K562 (cell line): ENCODE measurements at regions not wholly inside any gene's neighbourhood (a gene's known extent, or its start where the extent isn't known, plus 50 kb on each side); places are given as distances from the start of the nearest gene placed in this dataset.

Experiments used
- ATAC-seq: fragments of 200-7000 bp; cut with Tn5 transposase; 3 replicates; pipeline ENCODE4 v1.9.1; 2020; ENCODE audit warnings: moderate library complexity
- BruUV-seq: library from RNA; stranded (reverse); fragments of 400-500 nt; replicated peaks from 2 replicates; lab custom pipeline; 2021; lab: Mats Ljungman, UMichigan
- CTCF ChIA-PET: fragments of 300-600 bp; formaldehyde crosslinking; extraction: SDS; loops from one replicate; lab custom pipeline; 2021; ENCODE audit warnings: low intra/inter-chr PET ratio; lab: Yijun Ruan, JAX
- POLR2A ChIA-PET: fragments of 300-600, 350-650 bp; sonication (Branson Sonifier 250); formaldehyde crosslinking; extraction: SDS; loops from one replicate; lab custom pipeline; 2021; ENCODE audit warnings: antibody characterized with exemption, inconsistent platforms; lab: Yijun Ruan, JAX
- DNase-seq, 4 experiments: peaks; one replicate each; pipeline versions ENCODE4 v3.0.0 to v3.0.0-alpha.2; 2011 to 2018; ENCODE audit warnings: low spot score in 3 of 4, mixed read lengths in 3 of 4; ENCODE audit errors: extremely low read depth in 1 of 4
- FAIRE-seq: peaks from 2 replicates; lab custom pipeline; 2011; peaks lifted over from hg19 to GRCh38; lab: Jason Lieb, UNC
- H2AFZ ChIP-seq: 2 replicates; pipeline ENCODE4 v1.6.0; 2011; ENCODE audit warnings: low read depth, low read length, control low read depth, inconsistent platforms
- H3K27ac ChIP-seq: fragments of 200-600 bp; 3 replicates; pipeline ENCODE4 v1.8.0; 2011; ENCODE audit warnings: low read depth, mild to moderate bottlenecking, control low read depth, inconsistent platforms, low read length, moderate library complexity, mixed read lengths; ENCODE audit errors: extremely low read depth
- H3K27me3 ChIP-seq, 2 experiments: fragments of 300-600 bp in 1 of 2; 2 replicates in 1 of 2; 3 replicates in 1 of 2; pipeline versions ENCODE4 v1.6.0 to v1.8.0; 2011; ENCODE audit warnings: inconsistent platforms in 2 of 2, low read length in 2 of 2, mild to moderate bottlenecking in 1 of 2, mixed read lengths in 1 of 2, moderate library complexity in 1 of 2; ENCODE audit not compliant: control insufficient read depth in 2 of 2, insufficient read depth in 2 of 2
- H3K36me3 ChIP-seq: fragments of 300-600 bp; 3 replicates; pipeline ENCODE4 v1.8.0; 2011; ENCODE audit warnings: mild to moderate bottlenecking, low read length, inconsistent platforms; ENCODE audit not compliant: control insufficient read depth, insufficient read depth
- H3K4me1 ChIP-seq, 2 experiments: fragments of 200-600 bp in 1 of 2; replicated peaks in 1 of 2; 2 replicates in 1 of 2; 3 replicates in 1 of 2; pipeline versions ENCODE4 v1.5.1 to v1.8.0; 2011; ENCODE audit warnings: inconsistent platforms in 2 of 2, low read length in 2 of 2, mild to moderate bottlenecking in 1 of 2, mixed read lengths in 1 of 2, moderate library complexity in 1 of 2; ENCODE audit not compliant: control insufficient read depth in 2 of 2, insufficient read depth in 2 of 2
- H3K4me2 ChIP-seq: 2 replicates; pipeline ENCODE4 v1.6.1; 2011; ENCODE audit warnings: low read length, control low read depth, inconsistent platforms, mixed read lengths; ENCODE audit not compliant: insufficient read depth
- H3K4me3 ChIP-seq: fragments of 200-600 bp; sonication (generic), shearing (Covaris generic); 2 replicates; pipeline ENCODE4 v1.5.1; 2016; ENCODE audit warnings: control low read depth, inconsistent platforms
- H3K79me2 ChIP-seq: fragments of 200-600 bp; 3 replicates; pipeline ENCODE4 v1.8.0; 2011; ENCODE audit warnings: low read length, inconsistent platforms; ENCODE audit not compliant: control insufficient read depth, insufficient read depth
- H3K9ac ChIP-seq, 2 experiments: 2 replicates each; pipeline versions ENCODE4 v1.6.0 to v1.6.1; 2011; ENCODE audit warnings: low read depth in 2 of 2, low read length in 2 of 2, control low read depth in 1 of 2, inconsistent platforms in 1 of 2, mild to moderate bottlenecking in 1 of 2, mixed read lengths in 1 of 2; ENCODE audit not compliant: insufficient read depth in 1 of 2
- H3K9me1 ChIP-seq: one replicate; pipeline ENCODE4 v1.6.0; 2011; ENCODE audit warnings: inconsistent platforms, mild to moderate bottlenecking, low read length, moderate library complexity; ENCODE audit not compliant: control insufficient read depth, insufficient read depth
- H3K9me3 ChIP-seq: replicated peaks from 2 replicates; pipeline ENCODE4 v1.5.1; 2011; ENCODE audit warnings: low read depth, low read length, inconsistent platforms; ENCODE audit not compliant: control insufficient read depth, insufficient read depth
- H4K20me1 ChIP-seq: replicated peaks from 2 replicates; pipeline ENCODE4 v1.6.1; 2011; ENCODE audit warnings: low read length, inconsistent platforms, mixed read lengths; ENCODE audit not compliant: control insufficient read depth, insufficient read depth
- CC2D1A ChIP-seq: fragments of 450-650 bp; IDR thresholded peaks from 2 replicates; pipeline ENCODE4 v1.6.1; 2017; ENCODE audit warnings: mild to moderate bottlenecking
- HLTF ChIP-seq: fragments of 450-650 bp; IDR thresholded peaks from 2 replicates; pipeline ENCODE4 v1.6.1; 2016
- HOXB6 ChIP-seq: fragments of 250-450 bp; sonication (Bioruptor Pico); IDR thresholded peaks from 2 replicates; pipeline ENCODE4 v1.5.1; 2022; ENCODE audit warnings: mild to moderate bottlenecking, borderline replicate concordance
- L3MBTL2 ChIP-seq: fragments of 450-650 bp; IDR thresholded peaks from 2 replicates; pipeline ENCODE4 v1.6.1; 2016; ENCODE audit warnings: mild to moderate bottlenecking, moderate library complexity
- LEF1 ChIP-seq: fragments of 450-650 bp; IDR thresholded peaks from 2 replicates; pipeline ENCODE4 v1.6.1; 2016; ENCODE audit warnings: mild to moderate bottlenecking
- NEUROD1 ChIP-seq: fragments of 150-350 bp; IDR thresholded peaks from 2 replicates; pipeline ENCODE4 v1.6.1; 2014; ENCODE audit warnings: borderline replicate concordance, low read length, low read depth; ENCODE audit not compliant: partially characterized antibody
- POLR2A ChIP-seq: fragments of 450-650 bp; conservative IDR thresholded peaks from 2 replicates; pipeline ENCODE4 v1.6.1; 2016
- RBM25 ChIP-seq: fragments of 200-400 bp; formaldehyde crosslinking; IDR thresholded peaks from 2 replicates; pipeline ENCODE4 v1.6.1; 2018; ENCODE audit warnings: low read length, low read depth, moderate library complexity; ENCODE audit not compliant: severe bottlenecking
- SREBF1 ChIP-seq: fragments of 150-350 bp; IDR thresholded peaks from 2 replicates; pipeline ENCODE4 v1.6.1; 2014; ENCODE audit warnings: antibody characterized with exemption, low read depth, low read length, borderline replicate concordance
- TBL1XR1 ChIP-seq, 2 experiments: IDR thresholded peaks; 2 replicates each; pipeline ENCODE4 v1.6.1; 2012; ENCODE audit warnings: improper control_type of control experiment in 2 of 2, low read length in 2 of 2, mild to moderate bottlenecking in 1 of 2
- TRIM24 ChIP-seq, 2 experiments: fragments of 450-650 bp; IDR thresholded peaks; 2 replicates each; pipeline ENCODE4 v1.6.1; 2016
- ZFP1 ChIP-seq: fragments of 450-650 bp; formaldehyde crosslinking; IDR thresholded peaks from 2 replicates; pipeline ENCODE4 v1.4.0; 2020; ENCODE audit warnings: mild to moderate bottlenecking, mixed read lengths
- ZNF253 ChIP-seq: fragments of 250-450 bp; sonication (Bioruptor Pico); conservative IDR thresholded peaks from 2 replicates; pipeline ENCODE4 v1.6.1; 2021; ENCODE audit warnings: mild to moderate bottlenecking
- WGBS: fragments of 100-300 bp; shearing (Covaris generic); methylation state at CpG from one replicate; pipeline ENCODE4 v1.1.6; 2016; ENCODE audit warnings: low coverage, mixed read lengths; ENCODE audit not compliant: insufficient coverage; ENCODE audit errors: missing lambda C conversion rate; 5-methylcytosine and 5-hydroxymethylcytosine counted together
- in situ Hi-C: fragments of 300-500 bp; cut with MboI; formaldehyde crosslinking; loops from 4 replicates; pipeline ENCODE4 v1.15.0; 2018; ENCODE audit warnings: inconsistent platforms, mixed read lengths
- intact Hi-C: fragments of 100-400 bp; cut with micrococcal nuclease; formaldehyde crosslinking; loops from 2 replicates; pipeline ENCODE4 v1.14.2; 2022
- TF ChIP-seq, protein P1 (sequence below), 2 experiments: fragments of 450-650 bp; IDR thresholded peaks; 2 replicates each; pipeline ENCODE4 v1.6.1; 2018; ENCODE audit warnings: mild to moderate bottlenecking in 2 of 2, low read depth in 1 of 2; ENCODE audit not compliant: partially characterized antibody in 2 of 2

DNA sequence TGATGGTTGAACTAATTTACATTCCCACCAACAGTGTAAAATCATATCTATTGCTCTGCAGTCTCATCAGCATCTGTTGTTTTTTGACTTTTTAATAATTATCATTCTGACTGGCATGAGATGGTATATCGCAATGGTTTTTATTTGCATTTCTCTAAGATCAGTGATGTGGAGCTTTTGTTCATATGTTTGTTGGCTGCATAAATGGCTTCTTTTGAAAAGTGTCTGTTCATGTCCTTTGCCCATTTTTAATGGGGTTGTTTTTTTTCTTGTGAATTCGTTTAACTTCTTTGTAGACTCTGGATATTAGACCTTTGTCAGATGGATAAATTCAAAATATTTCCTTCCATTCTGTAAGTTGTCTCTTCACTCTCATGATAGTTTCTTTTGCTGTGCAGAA is 115.2 kb upstream of the CDH12 start (continued):
- TF ChIP-seq, protein P1, sequence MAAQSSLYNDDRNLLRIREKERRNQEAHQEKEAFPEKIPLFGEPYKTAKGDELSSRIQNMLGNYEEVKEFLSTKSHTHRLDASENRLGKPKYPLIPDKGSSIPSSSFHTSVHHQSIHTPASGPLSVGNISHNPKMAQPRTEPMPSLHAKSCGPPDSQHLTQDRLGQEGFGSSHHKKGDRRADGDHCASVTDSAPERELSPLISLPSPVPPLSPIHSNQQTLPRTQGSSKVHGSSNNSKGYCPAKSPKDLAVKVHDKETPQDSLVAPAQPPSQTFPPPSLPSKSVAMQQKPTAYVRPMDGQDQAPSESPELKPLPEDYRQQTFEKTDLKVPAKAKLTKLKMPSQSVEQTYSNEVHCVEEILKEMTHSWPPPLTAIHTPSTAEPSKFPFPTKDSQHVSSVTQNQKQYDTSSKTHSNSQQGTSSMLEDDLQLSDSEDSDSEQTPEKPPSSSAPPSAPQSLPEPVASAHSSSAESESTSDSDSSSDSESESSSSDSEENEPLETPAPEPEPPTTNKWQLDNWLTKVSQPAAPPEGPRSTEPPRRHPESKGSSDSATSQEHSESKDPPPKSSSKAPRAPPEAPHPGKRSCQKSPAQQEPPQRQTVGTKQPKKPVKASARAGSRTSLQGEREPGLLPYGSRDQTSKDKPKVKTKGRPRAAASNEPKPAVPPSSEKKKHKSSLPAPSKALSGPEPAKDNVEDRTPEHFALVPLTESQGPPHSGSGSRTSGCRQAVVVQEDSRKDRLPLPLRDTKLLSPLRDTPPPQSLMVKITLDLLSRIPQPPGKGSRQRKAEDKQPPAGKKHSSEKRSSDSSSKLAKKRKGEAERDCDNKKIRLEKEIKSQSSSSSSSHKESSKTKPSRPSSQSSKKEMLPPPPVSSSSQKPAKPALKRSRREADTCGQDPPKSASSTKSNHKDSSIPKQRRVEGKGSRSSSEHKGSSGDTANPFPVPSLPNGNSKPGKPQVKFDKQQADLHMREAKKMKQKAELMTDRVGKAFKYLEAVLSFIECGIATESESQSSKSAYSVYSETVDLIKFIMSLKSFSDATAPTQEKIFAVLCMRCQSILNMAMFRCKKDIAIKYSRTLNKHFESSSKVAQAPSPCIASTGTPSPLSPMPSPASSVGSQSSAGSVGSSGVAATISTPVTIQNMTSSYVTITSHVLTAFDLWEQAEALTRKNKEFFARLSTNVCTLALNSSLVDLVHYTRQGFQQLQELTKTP (IDR thresholded peaks at IDR 0.05; ENCODE audit: low read depth in 1 of 2, partially characterized antibody in 2 of 2) = peak in 1 of 2 experiments; percentile 92
- TF ChIP-seq HLTF (no peak), ZFP1 (CRISPR knock-in tag) (no peak)

DNA sequence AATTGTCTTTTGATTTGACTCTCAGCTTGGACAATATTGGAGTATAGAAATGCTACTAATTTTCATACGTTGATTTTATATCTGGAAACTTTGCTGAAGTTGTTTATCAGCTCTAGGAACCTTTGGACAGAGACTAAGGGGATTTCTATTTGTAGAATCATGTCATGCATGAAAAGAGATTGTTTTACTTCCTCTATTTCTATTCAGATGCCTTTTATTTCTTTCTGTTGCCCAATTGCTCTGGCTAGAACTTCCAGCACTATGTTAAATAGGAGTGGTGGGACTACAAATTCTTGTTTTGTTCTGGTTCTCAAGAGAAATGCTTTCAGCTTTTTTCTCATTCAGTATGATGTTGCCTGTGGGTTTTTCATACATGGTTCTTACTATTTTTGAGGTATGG is 112.8 kb upstream of the CDH12 start:
- H3K9me3 ChIP-seq = no peaks in the 10 kb centered on the region
- ATAC-seq (no peak), FAIRE-seq (no peak), DNase-seq (no peak)
- H3K4me3 ChIP-seq = no peak overlapping the region
- intact Hi-C loops (no loop called here), in situ Hi-C loops (no loop called here)
- no peak overlapping the region for H3K9ac ChIP-seq
- no peaks in the 10 kb centered on the region for H3K27me3 ChIP-seq
- BruUV-seq = no TSS peak
- CTCF ChIA-PET = no interaction called here
- POLR2A ChIA-PET = no interaction called here
- no peaks in the 10 kb centered on the region for H3K36me3 ChIP-seq
- WGBS = 5% methylated on average over 1 of the region's 1 CpG
- no peaks in the 10 kb centered on the region for H3K79me2 ChIP-seq
- H3K4me1 ChIP-seq = no peaks in the 10 kb centered on the region
- H3K9me1 ChIP-seq = no peaks in the 10 kb centered on the region
- no peaks in the 10 kb centered on the region for H4K20me1 ChIP-seq
- no peak overlapping the region for H3K4me2 ChIP-seq
- TF ChIP-seq NEUROD1 (no peak), POLR2A (no peak), TBL1XR1 (IDR thresholded peaks at IDR 0.05; ENCODE audit: low read length in 2 of 2) (no peak), SREBF1 (no peak), CC2D1A (no peak), TRIM24 (IDR thresholded peaks at IDR 0.05) (no peak), L3MBTL2 (no peak), HOXB6 (CRISPR knock-in tag) (no peak), ZNF253 (CRISPR knock-in tag) (no peak), RBM25 (no peak), LEF1 (no peak)
- no peak overlapping the region for H2AFZ ChIP-seq
- H3K27ac ChIP-seq = no peak overlapping the region
